SK-N-SH (cell line): ENCODE measurements at regions not wholly inside any gene's neighbourhood (a gene's known extent, or its start where the extent isn't known, plus 50 kb on each side); places are given as distances from the start of the nearest gene placed in this dataset.

Experiments used
- CTCF ChIP-seq: fragments of 200-600 bp; sonication (generic); IDR thresholded peaks from 2 replicates; pipeline ENCODE4 v1.6.1; 2017; ENCODE audit warnings: antibody characterized with exemption, mild to moderate bottlenecking, moderate library complexity
- ELF1 ChIP-seq: IDR thresholded peaks from 2 replicates; pipeline ENCODE4 v1.4.0; 2012
- EZH2phosphoT487 ChIP-seq: fragments of 200-600 bp; sonication (generic); IDR thresholded peaks from 2 replicates; pipeline ENCODE4 v1.6.1; 2017; ENCODE audit warnings: low read depth, mixed run types, mild to moderate bottlenecking, antibody characterized with exemption, moderate library complexity, borderline replicate concordance
- FOXJ3 ChIP-seq: sonication (generic); formaldehyde crosslinking; IDR thresholded peaks from 2 replicates; pipeline ENCODE4 v1.5.1; 2020; ENCODE audit warnings: mild to moderate bottlenecking, missing genetic modification reagents
- JUND ChIP-seq: IDR thresholded peaks from 2 replicates; pipeline ENCODE4 v1.4.0; 2012
- MAX ChIP-seq: IDR thresholded peaks from 2 replicates; pipeline ENCODE4 v1.4.0; 2012; ENCODE audit warnings: low read depth
- REST ChIP-seq: IDR thresholded peaks from 2 replicates; pipeline ENCODE4 v1.6.1; 2012; ENCODE audit warnings: mild to moderate bottlenecking, low read depth, low read length, moderate library complexity
- SIN3A ChIP-seq: IDR thresholded peaks from 2 replicates; pipeline ENCODE4 v1.6.1; 2012; ENCODE audit warnings: low read depth, mild to moderate bottlenecking, low read length, moderate library complexity, borderline replicate concordance
- SMC3 ChIP-seq: IDR thresholded peaks from 2 replicates; pipeline ENCODE4 v1.6.1; 2012; ENCODE audit warnings: low read depth, low read length, improper control_type of control experiment

- TF ChIP-seq CTCF (no peak), REST (no peak), ELF1 (no peak), SMC3 (no peak), EZH2phosphoT487 (no peak), JUND (no peak), SIN3A (no peak), FOXJ3 (CRISPR knock-in tag) (no peak), MAX (no peak)
Observed at GRCh38 chrX:25640276-25640675, 497.9 kb upstream of the MAGEB18 start.
